GM10248 (cell line): ENCODE measurements at regions not wholly inside any gene's neighbourhood (a gene's known extent, or its start where the extent isn't known, plus 50 kb on each side); places are given as distances from the start of the nearest gene placed in this dataset.
"Not testable (repeated sequence)": the region's sequence is repeated elsewhere in the genome, so short reads cannot be mapped to it uniquely, and the experiment has no call there.

Experiments
- CTCF ChIA-PET: fragments of 300-600 bp; sonication (Branson Sonifier 250); formaldehyde crosslinking; extraction: SDS; loops from one replicate; lab custom pipeline; 2021; ENCODE audit warnings: antibody characterized with exemption; lab: Yijun Ruan, JAX
- POLR2A ChIA-PET: fragments of 350-650 bp; sonication (Branson Sonifier 250); formaldehyde crosslinking; extraction: SDS; loops from one replicate; lab custom pipeline; 2020; ENCODE audit warnings: antibody characterized with exemption; lab: Yijun Ruan, JAX
- DNase-seq: peaks from one replicate; pipeline ENCODE4 v3.0.0; 2012; ENCODE audit errors: extremely low spot score
- TF ChIP-seq, protein P1 (sequence below): IDR thresholded peaks from 2 replicates; pipeline ENCODE4 v1.5.1; 2012; ENCODE audit warnings: mild to moderate bottlenecking, low read depth; ENCODE audit errors: extremely low read depth, missing control alignments, control extremely low read depth

DNA sequence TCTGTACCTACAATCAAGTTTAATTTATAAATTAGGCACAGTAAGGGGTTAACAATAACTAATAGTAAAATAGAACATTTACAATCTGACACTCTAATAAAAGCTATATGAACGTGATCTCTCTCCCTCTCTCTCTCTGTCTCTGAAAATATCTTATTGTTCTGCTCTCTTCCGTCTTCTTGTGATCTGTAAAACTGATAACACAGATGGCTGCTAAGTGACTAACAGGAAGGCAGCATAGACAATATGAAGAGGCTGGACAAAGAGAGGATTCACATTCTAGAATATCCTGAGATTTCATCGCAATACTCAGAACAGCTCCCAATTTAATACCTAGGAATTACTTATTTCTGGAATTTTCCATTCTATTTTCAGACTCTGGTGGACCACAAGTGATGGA is 827.2 kb downstream of the FLRT2 start:
- ChIA-PET POLR2A (no interaction called here), CTCF (interaction anchor here (0.8 kb wide), 1 partner anchor 1166 kb away, joined by 3 read pairs; no protein-coding TSS in a partner anchor)
- no peak for DNase-seq

DNA sequence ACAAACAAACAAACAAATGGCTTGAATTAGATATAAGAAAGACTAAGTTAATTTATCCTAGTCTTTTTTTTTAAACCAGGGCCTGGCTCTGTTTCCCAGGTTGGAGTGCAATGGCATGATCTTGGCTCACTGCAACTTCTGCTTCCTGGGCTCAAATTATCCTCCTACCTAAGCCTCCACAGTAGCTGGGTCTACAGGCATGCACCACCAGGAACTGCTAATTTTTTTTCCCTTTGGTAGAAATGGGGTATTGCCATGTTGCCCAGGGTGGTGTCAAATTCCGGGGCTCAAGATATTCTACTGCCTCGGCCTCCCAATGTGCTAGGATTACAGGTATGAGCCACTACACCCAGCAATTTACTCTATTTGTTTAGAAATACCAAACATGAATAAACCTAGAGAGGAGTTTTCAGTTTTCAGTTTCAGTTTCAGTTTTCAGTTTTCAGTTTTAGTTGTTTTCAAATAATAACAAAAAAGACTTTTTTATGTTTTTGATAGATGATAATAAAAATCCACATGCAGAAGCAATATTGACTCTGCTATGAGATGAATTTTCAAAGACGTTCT is 817.0 kb downstream of the FLRT2 start:
- POLR2A ChIA-PET: no interaction called here
- DNase-seq: no peak

More for the DNA sequence above, 827.2 kb downstream of the FLRT2 start:
- TF ChIP-seq, protein P1, sequence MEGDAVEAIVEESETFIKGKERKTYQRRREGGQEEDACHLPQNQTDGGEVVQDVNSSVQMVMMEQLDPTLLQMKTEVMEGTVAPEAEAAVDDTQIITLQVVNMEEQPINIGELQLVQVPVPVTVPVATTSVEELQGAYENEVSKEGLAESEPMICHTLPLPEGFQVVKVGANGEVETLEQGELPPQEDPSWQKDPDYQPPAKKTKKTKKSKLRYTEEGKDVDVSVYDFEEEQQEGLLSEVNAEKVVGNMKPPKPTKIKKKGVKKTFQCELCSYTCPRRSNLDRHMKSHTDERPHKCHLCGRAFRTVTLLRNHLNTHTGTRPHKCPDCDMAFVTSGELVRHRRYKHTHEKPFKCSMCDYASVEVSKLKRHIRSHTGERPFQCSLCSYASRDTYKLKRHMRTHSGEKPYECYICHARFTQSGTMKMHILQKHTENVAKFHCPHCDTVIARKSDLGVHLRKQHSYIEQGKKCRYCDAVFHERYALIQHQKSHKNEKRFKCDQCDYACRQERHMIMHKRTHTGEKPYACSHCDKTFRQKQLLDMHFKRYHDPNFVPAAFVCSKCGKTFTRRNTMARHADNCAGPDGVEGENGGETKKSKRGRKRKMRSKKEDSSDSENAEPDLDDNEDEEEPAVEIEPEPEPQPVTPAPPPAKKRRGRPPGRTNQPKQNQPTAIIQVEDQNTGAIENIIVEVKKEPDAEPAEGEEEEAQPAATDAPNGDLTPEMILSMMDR: no peak

DNA sequence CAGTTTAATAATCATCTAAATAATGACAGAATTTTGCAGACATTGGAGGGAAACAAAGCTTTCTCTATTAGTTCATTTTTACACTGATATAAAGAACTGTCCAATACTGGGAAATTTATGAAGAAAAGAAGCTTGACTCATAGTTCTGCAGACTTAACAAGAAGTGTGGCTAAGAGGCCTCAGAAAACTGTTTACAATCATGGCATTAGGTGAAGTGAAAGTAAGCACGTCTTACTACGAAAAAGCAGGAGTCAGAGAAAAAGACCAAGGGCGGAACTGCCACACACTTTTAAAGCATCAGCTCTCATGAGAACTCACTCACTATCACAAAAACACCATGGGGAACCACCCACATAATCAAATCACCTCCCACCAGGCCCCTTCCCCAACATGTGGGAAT is 804.4 kb downstream of the FLRT2 start:
- no peak for DNase-seq
- ChIA-PET POLR2A (no interaction called here), CTCF (no interaction called here)
- TF ChIP-seq, protein P1: no peak

More for the DNA sequence above, 817.0 kb downstream of the FLRT2 start:
- CTCF ChIA-PET: no interaction called here
- TF ChIP-seq, protein P1: no peak

GRCh38 chr14:86333493-86333892 is 803.5 kb downstream of the FLRT2 start:
- CTCF ChIA-PET: interaction anchor here (0.7 kb wide), 1 partner anchor 1205 kb away, joined by 3 read pairs; no protein-coding TSS in a partner anchor
- POLR2A ChIA-PET: no interaction called here
- DNase-seq: no peak
- TF ChIP-seq, protein P1: no peak

- CTCF ChIA-PET: no interaction called here
- POLR2A ChIA-PET: no interaction called here
- TF ChIP-seq, protein P1: no peak
- DNase-seq: no peak
Measured at GRCh38 chr14:86331341-86331740, 801.4 kb downstream of the FLRT2 start.

GRCh38 chr14:86321151-86321550 is 791.2 kb downstream of the FLRT2 start:
- DNase-seq: no peak
- ChIA-PET CTCF (no interaction called here), POLR2A (no interaction called here)
- TF ChIP-seq, protein P1: no peak

GRCh38 chr14:86312154-86312665 is 782.3 kb downstream of the FLRT2 start:
- CTCF ChIA-PET, DNase-seq, POLR2A ChIA-PET: not testable (repeated sequence)
